ENCODE measurements at regions not wholly inside any gene's neighbourhood (a gene's known extent, or its start where the extent isn't known, plus 50 kb on each side); places are given as distances from the start of the nearest gene placed in this dataset.

DNA sequence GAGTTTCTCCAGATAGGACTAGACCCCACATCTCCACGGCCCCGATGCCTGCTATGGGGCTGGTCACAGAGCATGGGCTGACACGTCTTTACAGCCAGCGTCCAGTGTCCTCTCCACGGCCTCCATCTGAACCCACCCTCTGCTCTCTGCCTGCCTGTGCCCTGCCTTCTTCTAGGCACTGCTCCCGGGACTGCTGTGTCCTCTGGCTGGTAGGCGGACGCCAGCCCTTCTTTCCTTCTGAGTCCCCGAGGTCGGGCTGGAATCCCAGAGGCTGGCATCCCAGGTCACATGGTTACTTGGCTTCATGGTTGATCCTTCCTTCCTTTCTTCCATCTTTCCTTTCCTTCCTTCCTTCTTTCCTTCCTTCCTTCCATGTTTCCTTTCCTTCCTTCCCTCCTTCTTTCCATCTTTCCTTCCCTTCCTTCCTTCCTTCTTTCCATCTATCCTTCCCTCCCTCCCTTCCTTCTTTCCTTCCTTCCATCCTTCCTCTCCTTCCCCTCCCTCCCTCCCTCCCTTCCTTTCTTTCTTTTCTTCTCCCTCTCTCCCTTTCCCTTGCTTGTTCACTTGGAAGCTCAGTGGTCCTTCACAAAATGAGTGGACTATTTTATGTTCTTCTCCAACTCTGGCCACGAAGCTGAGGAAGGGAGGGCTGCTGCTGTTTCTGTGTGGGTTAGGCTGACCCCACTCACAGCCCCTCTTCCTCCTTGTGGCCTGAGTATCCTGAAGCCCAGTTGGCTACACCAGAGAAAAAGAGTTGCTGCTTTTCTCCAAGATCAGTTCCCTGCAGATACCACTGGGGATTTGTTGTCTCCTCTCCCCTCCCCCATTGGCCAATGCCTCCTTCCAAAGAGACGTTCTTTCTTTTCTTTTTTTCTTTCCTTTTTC, 66.8 kb upstream of the NEURL1B start (continued):
- TF ChIP-seq POLR2AphosphoS5 (IDR thresholded peaks at IDR 0.05; ENCODE audit: low read depth): no peak
- TF ChIP-seq, protein P1, sequence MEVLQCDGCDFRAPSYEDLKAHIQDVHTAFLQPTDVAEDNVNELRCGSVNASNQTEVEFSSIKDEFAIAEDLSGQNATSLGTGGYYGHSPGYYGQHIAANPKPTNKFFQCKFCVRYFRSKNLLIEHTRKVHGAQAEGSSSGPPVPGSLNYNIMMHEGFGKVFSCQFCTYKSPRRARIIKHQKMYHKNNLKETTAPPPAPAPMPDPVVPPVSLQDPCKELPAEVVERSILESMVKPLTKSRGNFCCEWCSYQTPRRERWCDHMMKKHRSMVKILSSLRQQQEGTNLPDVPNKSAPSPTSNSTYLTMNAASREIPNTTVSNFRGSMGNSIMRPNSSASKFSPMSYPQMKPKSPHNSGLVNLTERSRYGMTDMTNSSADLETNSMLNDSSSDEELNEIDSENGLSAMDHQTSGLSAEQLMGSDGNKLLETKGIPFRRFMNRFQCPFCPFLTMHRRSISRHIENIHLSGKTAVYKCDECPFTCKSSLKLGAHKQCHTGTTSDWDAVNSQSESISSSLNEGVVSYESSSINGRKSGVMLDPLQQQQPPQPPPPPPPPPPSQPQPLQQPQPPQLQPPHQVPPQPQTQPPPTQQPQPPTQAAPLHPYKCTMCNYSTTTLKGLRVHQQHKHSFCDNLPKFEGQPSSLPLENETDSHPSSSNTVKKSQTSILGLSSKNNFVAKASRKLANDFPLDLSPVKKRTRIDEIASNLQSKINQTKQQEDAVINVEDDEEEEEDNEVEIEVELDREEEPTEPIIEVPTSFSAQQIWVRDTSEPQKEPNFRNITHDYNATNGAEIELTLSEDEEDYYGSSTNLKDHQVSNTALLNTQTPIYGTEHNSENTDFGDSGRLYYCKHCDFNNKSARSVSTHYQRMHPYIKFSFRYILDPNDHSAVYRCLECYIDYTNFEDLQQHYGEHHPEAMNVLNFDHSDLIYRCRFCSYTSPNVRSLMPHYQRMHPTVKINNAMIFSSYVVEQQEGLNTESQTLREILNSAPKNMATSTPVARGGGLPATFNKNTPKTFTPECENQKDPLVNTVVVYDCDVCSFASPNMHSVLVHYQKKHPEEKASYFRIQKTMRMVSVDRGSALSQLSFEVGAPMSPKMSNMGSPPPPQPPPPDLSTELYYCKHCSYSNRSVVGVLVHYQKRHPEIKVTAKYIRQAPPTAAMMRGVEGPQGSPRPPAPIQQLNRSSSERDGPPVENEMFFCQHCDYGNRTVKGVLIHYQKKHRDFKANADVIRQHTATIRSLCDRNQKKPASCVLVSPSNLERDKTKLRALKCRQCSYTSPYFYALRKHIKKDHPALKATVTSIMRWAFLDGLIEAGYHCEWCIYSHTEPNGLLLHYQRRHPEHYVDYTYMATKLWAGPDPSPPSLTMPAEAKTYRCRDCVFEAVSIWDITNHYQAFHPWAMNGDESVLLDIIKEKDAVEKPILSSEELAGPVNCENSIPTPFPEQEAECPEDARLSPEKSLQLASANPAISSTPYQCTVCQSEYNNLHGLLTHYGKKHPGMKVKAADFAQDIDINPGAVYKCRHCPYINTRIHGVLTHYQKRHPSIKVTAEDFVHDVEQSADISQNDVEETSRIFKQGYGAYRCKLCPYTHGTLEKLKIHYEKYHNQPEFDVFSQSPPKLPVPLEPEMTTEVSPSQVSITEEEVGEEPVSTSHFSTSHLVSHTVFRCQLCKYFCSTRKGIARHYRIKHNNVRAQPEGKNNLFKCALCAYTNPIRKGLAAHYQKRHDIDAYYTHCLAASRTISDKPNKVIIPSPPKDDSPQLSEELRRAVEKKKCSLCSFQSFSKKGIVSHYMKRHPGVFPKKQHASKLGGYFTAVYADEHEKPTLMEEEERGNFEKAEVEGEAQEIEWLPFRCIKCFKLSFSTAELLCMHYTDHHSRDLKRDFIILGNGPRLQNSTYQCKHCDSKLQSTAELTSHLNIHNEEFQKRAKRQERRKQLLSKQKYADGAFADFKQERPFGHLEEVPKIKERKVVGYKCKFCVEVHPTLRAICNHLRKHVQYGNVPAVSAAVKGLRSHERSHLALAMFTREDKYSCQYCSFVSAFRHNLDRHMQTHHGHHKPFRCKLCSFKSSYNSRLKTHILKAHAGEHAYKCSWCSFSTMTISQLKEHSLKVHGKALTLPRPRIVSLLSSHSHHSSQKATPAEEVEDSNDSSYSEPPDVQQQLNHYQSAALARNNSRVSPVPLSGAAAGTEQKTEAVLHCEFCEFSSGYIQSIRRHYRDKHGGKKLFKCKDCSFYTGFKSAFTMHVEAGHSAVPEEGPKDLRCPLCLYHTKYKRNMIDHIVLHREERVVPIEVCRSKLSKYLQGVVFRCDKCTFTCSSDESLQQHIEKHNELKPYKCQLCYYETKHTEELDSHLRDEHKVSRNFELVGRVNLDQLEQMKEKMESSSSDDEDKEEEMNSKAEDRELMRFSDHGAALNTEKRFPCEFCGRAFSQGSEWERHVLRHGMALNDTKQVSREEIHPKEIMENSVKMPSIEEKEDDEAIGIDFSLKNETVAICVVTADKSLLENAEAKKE (CRISPR knock-in tag; IDR thresholded peaks at IDR 0.05): no peak

DNA sequence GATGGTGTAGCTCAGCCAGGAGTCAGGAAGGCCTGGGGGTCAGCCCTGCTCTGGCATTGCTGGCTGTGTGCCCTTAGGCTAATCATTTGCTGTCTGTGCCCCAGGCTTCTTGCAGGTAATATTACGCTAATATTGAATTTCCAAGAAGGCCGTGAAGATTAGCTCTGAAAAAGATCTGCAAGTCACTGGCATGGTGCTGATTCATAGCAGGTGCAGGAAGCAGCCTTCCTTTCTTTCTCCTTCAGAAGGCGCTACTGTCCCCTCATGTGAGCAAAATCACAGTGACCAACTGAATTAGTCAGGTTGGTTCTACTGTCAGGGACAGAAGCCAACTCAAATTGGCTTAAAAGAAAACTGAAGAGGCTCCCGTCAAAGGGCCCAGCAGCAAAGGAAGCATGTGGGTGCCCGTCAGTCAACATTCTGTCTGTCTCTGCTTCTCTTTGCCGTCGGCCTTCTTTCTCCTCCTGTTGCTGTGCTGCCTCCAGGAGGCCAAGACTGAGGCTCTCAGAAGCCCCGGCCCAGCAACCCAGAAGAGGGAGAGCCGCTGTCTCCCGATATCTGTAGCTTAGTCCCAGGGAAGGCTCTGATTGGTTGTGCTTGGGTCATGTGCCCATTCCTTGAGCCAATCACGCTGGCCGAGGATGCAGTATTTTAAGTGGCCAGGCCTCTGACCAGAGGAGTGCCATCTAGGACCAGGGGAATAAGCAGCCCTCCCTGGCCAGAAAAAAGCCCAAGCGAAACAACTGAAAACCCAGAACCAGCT, 67.8 kb upstream of the NEURL1B start:
- no peak overlapping the region for H3K4me3 ChIP-seq
- H3K27ac ChIP-seq (ENCODE audit: low read depth): no peak overlapping the region
- H3K4me2 ChIP-seq: no peak overlapping the region
- no peaks in the 10 kb centered on the region for H3K9me2 ChIP-seq (ENCODE audit: insufficient read depth)
- no peaks in the 10 kb centered on the region for H3F3A ChIP-seq (replicated peaks; ENCODE audit: low read depth)
- no peaks in the 10 kb centered on the region; the same call in 2 of the 3 replicates for H3K9me3 Mint-ChIP-seq
- DNase-seq (ENCODE audit: low spot score): no peak
- no peaks in the 10 kb centered on the region for H3K27me3 ChIP-seq (ENCODE audit: insufficient read depth)
- H3K36me3 ChIP-seq (ENCODE audit: insufficient read depth): no peaks in the 10 kb centered on the region
- ATAC-seq: no peak
- TF ChIP-seq ZNF331 (CRISPR knock-in tag; IDR thresholded peaks at IDR 0.05; ENCODE audit: low read depth): no peak
- TF ChIP-seq, protein P2, sequence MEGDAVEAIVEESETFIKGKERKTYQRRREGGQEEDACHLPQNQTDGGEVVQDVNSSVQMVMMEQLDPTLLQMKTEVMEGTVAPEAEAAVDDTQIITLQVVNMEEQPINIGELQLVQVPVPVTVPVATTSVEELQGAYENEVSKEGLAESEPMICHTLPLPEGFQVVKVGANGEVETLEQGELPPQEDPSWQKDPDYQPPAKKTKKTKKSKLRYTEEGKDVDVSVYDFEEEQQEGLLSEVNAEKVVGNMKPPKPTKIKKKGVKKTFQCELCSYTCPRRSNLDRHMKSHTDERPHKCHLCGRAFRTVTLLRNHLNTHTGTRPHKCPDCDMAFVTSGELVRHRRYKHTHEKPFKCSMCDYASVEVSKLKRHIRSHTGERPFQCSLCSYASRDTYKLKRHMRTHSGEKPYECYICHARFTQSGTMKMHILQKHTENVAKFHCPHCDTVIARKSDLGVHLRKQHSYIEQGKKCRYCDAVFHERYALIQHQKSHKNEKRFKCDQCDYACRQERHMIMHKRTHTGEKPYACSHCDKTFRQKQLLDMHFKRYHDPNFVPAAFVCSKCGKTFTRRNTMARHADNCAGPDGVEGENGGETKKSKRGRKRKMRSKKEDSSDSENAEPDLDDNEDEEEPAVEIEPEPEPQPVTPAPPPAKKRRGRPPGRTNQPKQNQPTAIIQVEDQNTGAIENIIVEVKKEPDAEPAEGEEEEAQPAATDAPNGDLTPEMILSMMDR (conservative IDR thresholded peaks at IDR 0.05; ENCODE audit: low read depth in 2 of 2): peak in 1 of 2 experiments; percentile 17; a peak in 1 of 4 replicates
- no peaks in the 10 kb centered on the region for H4K20me1 ChIP-seq (replicated peaks; ENCODE audit: insufficient read depth)
- H3K27me3 Mint-ChIP-seq (ENCODE audit: insufficient read depth, low read depth, poor library complexity): peaks cover 20% of the 10 kb centered on the region
- no peaks in the 10 kb centered on the region for H3K36me3 Mint-ChIP-seq (ENCODE audit: low read depth)
- H3K27ac Mint-ChIP-seq: no peak overlapping the region
- no peaks in the 10 kb centered on the region for H3K79me2 ChIP-seq (replicated peaks; ENCODE audit: insufficient read depth)
- no peak overlapping the region for H3K4me3 Mint-ChIP-seq
- H3K4me1 ChIP-seq (ENCODE audit: insufficient read depth): peaks cover 20% of the 10 kb centered on the region
- H2AFZ ChIP-seq: no peak overlapping the region; the same call in 1 of the 2 replicates
- H3K4me1 Mint-ChIP-seq: peaks cover 36% of the 10 kb centered on the region
